CD8-positive, alpha-beta memory T cell (primary cell): ENCODE measurements at regions not wholly inside any gene's neighbourhood (a gene's known extent, or its start where the extent isn't known, plus 50 kb on each side); places are given as distances from the start of the nearest gene placed in this dataset.

ENCODE experiments used
- CTCF ChIA-PET: fragments of 350-600 bp; sonication (Branson Sonifier 250); formaldehyde crosslinking; loops from one replicate; lab custom pipeline; 2021; ENCODE audit warnings: antibody characterized with exemption; lab: Charles Lee
- POLR2A ChIA-PET: fragments of 350-600 bp; sonication (Branson Sonifier 250); formaldehyde crosslinking; loops from one replicate; lab custom pipeline; 2021; ENCODE audit warnings: antibody characterized with exemption; lab: Charles Lee
- DNase-seq, 5 donors: peaks; one replicate each; pipeline versions ENCODE4 v3.0.0 to v3.0.0-alpha.2; 2020 to 2022; ENCODE audit warnings: mixed read lengths in 1 of 5
- H3K27ac ChIP-seq: one replicate; pipeline ENCODE4 v1.7.0; 2013; ENCODE audit warnings: low read depth, mild to moderate bottlenecking, low read length, moderate library complexity
- H3K27me3 ChIP-seq: 2 replicates; pipeline ENCODE4 v1.7.0; 2013; ENCODE audit warnings: low read length, mild to moderate bottlenecking; ENCODE audit not compliant: insufficient read depth, poor library complexity, severe bottlenecking
- H3K36me3 ChIP-seq: 2 replicates; pipeline ENCODE4 v1.7.0; 2013; ENCODE audit warnings: mild to moderate bottlenecking, low read length, moderate library complexity; ENCODE audit not compliant: insufficient read depth
- H3K4me1 ChIP-seq: 2 replicates; pipeline ENCODE4 v1.7.0; 2013; ENCODE audit warnings: mild to moderate bottlenecking, low read length, moderate library complexity; ENCODE audit not compliant: insufficient read depth
- H3K4me3 ChIP-seq: 2 replicates; pipeline ENCODE4 v1.7.0; 2013; ENCODE audit warnings: mild to moderate bottlenecking, low read length
- H3K9me3 ChIP-seq: 2 replicates; pipeline ENCODE4 v1.7.0; 2013; ENCODE audit warnings: mild to moderate bottlenecking, low read length
- H3K27ac Mint-ChIP-seq, 8 donors: one replicate each; pipeline ENCODE4 v1.8.0; 2020 to 2021; ENCODE audit warnings: mixed read lengths in 8 of 8, mild to moderate bottlenecking in 6 of 8, inconsistent platforms in 3 of 8, moderate library complexity in 3 of 8
- H3K27me3 Mint-ChIP-seq, 2 donors: one replicate each; pipeline ENCODE4 v1.8.0; 2020 to 2021; ENCODE audit warnings: mixed read lengths in 2 of 2, mild to moderate bottlenecking in 1 of 2, moderate library complexity in 1 of 2
- H3K36me3 Mint-ChIP-seq, 3 donors: one replicate each; pipeline ENCODE4 v1.8.0; 2020 to 2021; ENCODE audit warnings: mixed read lengths in 3 of 3, inconsistent platforms in 1 of 3, mild to moderate bottlenecking in 1 of 3
- H3K4me1 Mint-ChIP-seq, 3 donors: one replicate each; pipeline ENCODE4 v1.8.0; 2020 to 2021; ENCODE audit warnings: mixed read lengths in 3 of 3, inconsistent platforms in 1 of 3, mild to moderate bottlenecking in 1 of 3
- H3K4me3 Mint-ChIP-seq, 7 donors: one replicate each; pipeline ENCODE4 v1.8.0; 2020 to 2021; ENCODE audit warnings: mixed read lengths in 7 of 7, mild to moderate bottlenecking in 6 of 7, moderate library complexity in 4 of 7, inconsistent platforms in 2 of 7
- H3K9me3 Mint-ChIP-seq, 5 donors: one replicate each; pipeline ENCODE4 v1.8.0; 2020 to 2022; ENCODE audit warnings: mixed read lengths in 5 of 5, mild to moderate bottlenecking in 3 of 5, moderate library complexity in 2 of 5, inconsistent platforms in 1 of 5

GRCh38 chr4:112978691-112979472 is 70.6 kb upstream of the ANK2 start:
- Mint-ChIP-seq H3K4me1 (no peaks in the 10 kb centered on the region), H3K4me3 (no peak overlapping the region)
- POLR2A ChIA-PET: no interaction called here

GRCh38 chr4:112979881-112980421 is 69.5 kb upstream of the ANK2 start:
- H3K9me3 ChIP-seq: no peaks in the 10 kb centered on the region
- no peak overlapping the region for H3K27ac ChIP-seq
- no peaks in the 10 kb centered on the region for H3K36me3 Mint-ChIP-seq
- H3K27me3 Mint-ChIP-seq: no peaks in the 10 kb centered on the region
- DNase-seq: no peak
- peaks cover 0 to 1% (median 0%) of the 10 kb centered on the region in 5 donors for H3K9me3 Mint-ChIP-seq
- no peaks in the 10 kb centered on the region for H3K4me1 ChIP-seq
- no peaks in the 10 kb centered on the region for H3K36me3 ChIP-seq
- POLR2A ChIA-PET: no interaction called here
- H3K4me1 Mint-ChIP-seq: no peaks in the 10 kb centered on the region
- H3K27ac Mint-ChIP-seq: no peak overlapping the region
- H3K4me3 Mint-ChIP-seq: no peak overlapping the region
- H3K27me3 ChIP-seq: no peaks in the 10 kb centered on the region
- CTCF ChIA-PET: no interaction called here
- H3K4me3 ChIP-seq: no peak overlapping the region

More at GRCh38 chr4:112978691-112979472, 70.6 kb upstream of the ANK2 start:
- H3K9me3 Mint-ChIP-seq: no peaks in the 10 kb centered on the region
- Histone ChIP-seq H3K27me3 (no peaks in the 10 kb centered on the region), H3K36me3 (no peaks in the 10 kb centered on the region), H3K27ac (no peak overlapping the region), H3K4me1 (no peaks in the 10 kb centered on the region), H3K9me3 (no peaks in the 10 kb centered on the region), H3K4me3 (no peak overlapping the region)
- H3K36me3 Mint-ChIP-seq: no peaks in the 10 kb centered on the region
- H3K27me3 Mint-ChIP-seq: no peaks in the 10 kb centered on the region
- no peak overlapping the region for H3K27ac Mint-ChIP-seq
- no peak for DNase-seq
- CTCF ChIA-PET: no interaction called here

- H3K27ac Mint-ChIP-seq: no peak overlapping the region
- H3K4me3 Mint-ChIP-seq: no peak overlapping the region
- no peaks in the 10 kb centered on the region for H3K36me3 Mint-ChIP-seq
Observed at GRCh38 chr4:112982680-112983079, 66.8 kb upstream of the ANK2 start.

GRCh38 chr4:112994732-112995464 is 54.6 kb upstream of the ANK2 start:
- DNase-seq: no peak
- Mint-ChIP-seq H3K4me1 (no peaks in the 10 kb centered on the region), H3K9me3 (peaks cover 0 to 4% (median 0%) of the 10 kb centered on the region in 5 donors), H3K36me3 (no peaks in the 10 kb centered on the region), H3K27ac (no peak overlapping the region), H3K27me3 (peaks cover 2 to 5% of the 10 kb centered on the region in 2 donors), H3K4me3 (no peak overlapping the region)
- Histone ChIP-seq H3K27ac (no peak overlapping the region), H3K4me3 (no peak overlapping the region), H3K27me3 (no peaks in the 10 kb centered on the region), H3K4me1 (no peaks in the 10 kb centered on the region), H3K9me3 (no peaks in the 10 kb centered on the region), H3K36me3 (no peaks in the 10 kb centered on the region)
- ChIA-PET CTCF (no interaction called here), POLR2A (no interaction called here)

More at GRCh38 chr4:112982680-112983079, 66.8 kb upstream of the ANK2 start:
- H3K4me3 ChIP-seq: no peak overlapping the region
- Mint-ChIP-seq H3K27me3 (no peaks in the 10 kb centered on the region), H3K4me1 (no peaks in the 10 kb centered on the region), H3K9me3 (peaks cover 0 to 1% (median 0%) of the 10 kb centered on the region in 5 donors)
- no peaks in the 10 kb centered on the region for H3K4me1 ChIP-seq
- no peaks in the 10 kb centered on the region for H3K36me3 ChIP-seq
- H3K27me3 ChIP-seq: no peaks in the 10 kb centered on the region
- POLR2A ChIA-PET: no interaction called here
- no peaks in the 10 kb centered on the region for H3K9me3 ChIP-seq
- DNase-seq: no peak
- no peak overlapping the region for H3K27ac ChIP-seq
- CTCF ChIA-PET: no interaction called here
